ENCODE measurements at regions not wholly inside any gene's neighbourhood (a gene's known extent, or its start where the extent isn't known, plus 50 kb on each side); places are given as distances from the start of the nearest gene placed in this dataset.

DNA sequence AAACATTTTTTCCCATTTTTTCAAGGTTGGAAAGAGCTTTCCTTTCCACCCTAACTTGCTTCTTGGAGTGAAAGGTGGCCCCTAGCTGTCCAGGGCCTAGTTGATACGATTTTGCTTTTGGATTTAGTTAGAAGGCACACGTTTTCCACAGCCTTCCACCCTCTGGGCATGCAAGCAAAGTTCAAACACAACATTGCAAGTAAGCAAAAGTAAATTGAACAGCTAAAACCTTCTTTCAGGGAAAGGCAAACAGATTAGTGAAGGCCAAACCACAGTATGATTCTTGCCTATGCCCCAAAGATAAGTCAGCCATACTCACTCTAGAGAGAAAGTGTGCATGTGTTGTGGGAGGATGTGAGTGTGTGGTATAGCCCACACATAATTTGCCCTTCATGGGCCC lies 273.7 kb upstream of the KLHL29 start:
- peaks cover 4% of the 10 kb centered on the region; the same call in 1 of the 2 replicates for H3K9me3 ChIP-seq (ENCODE audit: low read length)
- in situ Hi-C loops (cut with HindIII; ENCODE audit: extremely low pct_ligation_motif_present, low pct_unique_long_range_greater_than_20kb): no loop called here
- no peak for ATAC-seq
- H3K27ac ChIP-seq (ENCODE audit: extremely low read length, insufficient read depth, low read length): no peak overlapping the region
- no peak overlapping the region for H3K4me2 ChIP-seq (ENCODE audit: low read depth, low read length)
- intact Hi-C loops (cut with micrococcal nuclease; ENCODE audit: unreplicated experiment): no loop called here
- no peaks in the 10 kb centered on the region for H3K27me3 ChIP-seq (ENCODE audit: control insufficient read depth in 1 of 2, insufficient read depth in 2 of 2, low read length in 2 of 2)
- no peaks in the 10 kb centered on the region for H3K79me2 ChIP-seq (ENCODE audit: insufficient read depth, low read length)
- 1% methylated on average over 2 of the region's 2 CpGs for WGBS (ENCODE audit: low lambda C conversion rate)
- CTCF ChIA-PET (ENCODE audit: low intra/inter-chr PET ratio, low total read pairs): no interaction called here
- no peaks in the 10 kb centered on the region for H4K20me1 ChIP-seq (ENCODE audit: insufficient read depth, low read length)
- no peaks in the 10 kb centered on the region for H3K4me1 ChIP-seq (ENCODE audit: insufficient read depth, low read length)
- no peak overlapping the region for H3K4me3 ChIP-seq (replicated peaks in 1 of 3; ENCODE audit: insufficient read depth in 1 of 3, low read depth in 2 of 3, low read length in 3 of 3)
- no peak for FAIRE-seq
- no peak overlapping the region for H2AFZ ChIP-seq (ENCODE audit: low read length)
- POLR2A ChIA-PET: no interaction called here
- no peaks in the 10 kb centered on the region for H3K36me3 ChIP-seq (replicated peaks in 1 of 2; ENCODE audit: control insufficient read depth in 1 of 2, insufficient read depth in 2 of 2, low read length in 2 of 2)
- no TSS peak for BruUV-seq (replicated peaks)
- DNase-seq (ENCODE audit: low spot score): no peak
- H3K9ac ChIP-seq (ENCODE audit: insufficient read depth, low read depth, low read length): no peak overlapping the region
- TF ChIP-seq HNRNPLL (IDR thresholded peaks at IDR 0.05; ENCODE audit: low read depth, low read length, poor library complexity, severe bottlenecking) (no peak), IRX3 (CRISPR knock-in tag; IDR thresholded peaks at IDR 0.05; ENCODE audit: borderline replicate concordance, low read depth) (no peak)
- TF ChIP-seq, protein P1, sequence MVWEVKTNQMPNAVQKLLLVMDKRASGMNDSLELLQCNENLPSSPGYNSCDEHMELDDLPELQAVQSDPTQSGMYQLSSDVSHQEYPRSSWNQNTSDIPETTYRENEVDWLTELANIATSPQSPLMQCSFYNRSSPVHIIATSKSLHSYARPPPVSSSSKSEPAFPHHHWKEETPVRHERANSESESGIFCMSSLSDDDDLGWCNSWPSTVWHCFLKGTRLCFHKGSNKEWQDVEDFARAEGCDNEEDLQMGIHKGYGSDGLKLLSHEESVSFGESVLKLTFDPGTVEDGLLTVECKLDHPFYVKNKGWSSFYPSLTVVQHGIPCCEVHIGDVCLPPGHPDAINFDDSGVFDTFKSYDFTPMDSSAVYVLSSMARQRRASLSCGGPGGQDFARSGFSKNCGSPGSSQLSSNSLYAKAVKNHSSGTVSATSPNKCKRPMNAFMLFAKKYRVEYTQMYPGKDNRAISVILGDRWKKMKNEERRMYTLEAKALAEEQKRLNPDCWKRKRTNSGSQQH (CRISPR knock-in tag; IDR thresholded peaks at IDR 0.05; ENCODE audit: low read depth): no peak

DNA sequence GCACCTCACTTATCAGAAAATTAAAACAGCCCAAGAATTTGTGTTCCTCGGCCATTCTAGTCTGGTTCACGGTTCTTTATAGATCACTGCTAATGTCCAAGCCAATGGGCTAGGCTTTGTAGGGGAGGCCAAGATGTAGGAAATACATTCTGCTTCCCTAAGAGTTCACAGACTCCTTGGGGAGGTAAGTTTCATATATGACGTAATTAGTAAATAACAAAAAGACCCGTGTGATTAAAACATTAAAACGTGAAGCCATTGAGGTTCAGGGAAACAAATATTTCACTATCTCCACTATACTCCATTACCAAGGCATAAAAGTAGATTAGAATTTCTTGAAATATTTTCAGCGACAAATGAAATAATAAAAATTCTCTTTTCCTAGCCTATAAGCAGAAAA lies 272.5 kb upstream of the KLHL29 start:
- H3K36me3 ChIP-seq (replicated peaks in 1 of 2; ENCODE audit: control insufficient read depth in 1 of 2, insufficient read depth in 2 of 2, low read length in 2 of 2): no peaks in the 10 kb centered on the region
- no TSS peak for BruUV-seq (replicated peaks)
- no peak overlapping the region for H3K27ac ChIP-seq (ENCODE audit: extremely low read length, insufficient read depth, low read length)
- intact Hi-C loops (cut with micrococcal nuclease; ENCODE audit: unreplicated experiment): no loop called here
- no peaks in the 10 kb centered on the region for H3K27me3 ChIP-seq (ENCODE audit: control insufficient read depth in 1 of 2, insufficient read depth in 2 of 2, low read length in 2 of 2)
- FAIRE-seq: no peak
- TF ChIP-seq GATA4 (IDR thresholded peaks at IDR 0.05; ENCODE audit: borderline replicate concordance, low read depth): no peak
- TF ChIP-seq CREB1 (IDR thresholded peaks at IDR 0.05): 0 out of 2 replicates have a peak, but pooled peaks have one; percentile 14
- no peak for TF ChIP-seq CREB1 (CRISPR knock-in tag; IDR thresholded peaks at IDR 0.05)
- TF ChIP-seq ATF7 (IDR thresholded peaks at IDR 0.05): peak; percentile 91
- TF ChIP-seq ATF7 (CRISPR knock-in tag; IDR thresholded peaks at IDR 0.05): no peak
- ATAC-seq: no peak
- no peaks in the 10 kb centered on the region for H3K4me1 ChIP-seq (ENCODE audit: insufficient read depth, low read length)
- ChIA-PET CTCF (ENCODE audit: low intra/inter-chr PET ratio, low total read pairs) (no interaction called here), POLR2A (no interaction called here)
- no peak overlapping the region for H3K4me3 ChIP-seq (replicated peaks in 1 of 3; ENCODE audit: insufficient read depth in 1 of 3, low read depth in 2 of 3, low read length in 3 of 3)
- no peak for DNase-seq (ENCODE audit: low spot score)
- H4K20me1 ChIP-seq (ENCODE audit: insufficient read depth, low read length): no peaks in the 10 kb centered on the region
- no peaks in the 10 kb centered on the region for H3K79me2 ChIP-seq (ENCODE audit: insufficient read depth, low read length)
- WGBS (ENCODE audit: low lambda C conversion rate): 32% methylated on average over 6 of the region's 6 CpGs
- peaks cover 4% of the 10 kb centered on the region; the same call in 1 of the 2 replicates for H3K9me3 ChIP-seq (ENCODE audit: low read length)
- H2AFZ ChIP-seq (ENCODE audit: low read length): no peak overlapping the region
- H3K4me2 ChIP-seq (ENCODE audit: low read depth, low read length): no peak overlapping the region
- in situ Hi-C loops (cut with HindIII; ENCODE audit: extremely low pct_ligation_motif_present, low pct_unique_long_range_greater_than_20kb): no loop called here
- H3K9ac ChIP-seq (ENCODE audit: insufficient read depth, low read depth, low read length): no peak overlapping the region

Data from HepG2 (cell line).